ENCODE measurements at regions not wholly inside any gene's neighbourhood (a gene's known extent, or its start where the extent isn't known, plus 50 kb on each side); places are given as distances from the start of the nearest gene placed in this dataset.
A peak's percentile ranks its signal among the peaks of the same experiment; 100 is the strongest.

GRCh38 chr2:220053919-220054318 is 426.5 kb downstream of the SLC4A3 start:
- no peaks in the 10 kb centered on the region for H3K4me1 ChIP-seq
- H3K27me3 ChIP-seq, result peaks cover 0 to 3% (median 0%) of the 10 kb centered on the region in 4 donors
- H3K27ac ChIP-seq, result no peak overlapping the region
- TF ChIP-seq CTCF (IDR thresholded peaks at IDR 0.05), result peak in 4 of 6 experiments; percentile 18 to 84 (median 34)
- TF ChIP-seq POLR2A (IDR thresholded peaks at IDR 0.05), result no peak
- no peak for DNase-seq
- H3K36me3 ChIP-seq, result no peaks in the 10 kb centered on the region
- no peak overlapping the region for H3K4me3 ChIP-seq
- intact Hi-C loops (cut with DNase I), result no loop called here
- H3K9me3 ChIP-seq, result peaks cover 0 to 7% (median 4%) of the 10 kb centered on the region in 3 donors

- no peak for TF ChIP-seq POLR2A (IDR thresholded peaks at IDR 0.05)
- no peak for TF ChIP-seq CTCF (IDR thresholded peaks at IDR 0.05)
- no peaks in the 10 kb centered on the region for H3K4me1 ChIP-seq
- WGBS, 2 donors, result 65 to 87% methylated on average over 3 of the region's 3 CpGs
- no peak overlapping the region for H3K27ac ChIP-seq
- H3K36me3 ChIP-seq, result no peaks in the 10 kb centered on the region
- no peak for DNase-seq
- peaks cover 0 to 3% (median 0%) of the 10 kb centered on the region in 4 donors for H3K27me3 ChIP-seq
- no peak overlapping the region for H3K4me3 ChIP-seq
- H3K9me3 ChIP-seq, result peaks cover 0 to 7% (median 4%) of the 10 kb centered on the region in 3 donors
- intact Hi-C loops (cut with DNase I), result no loop called here
These were observed 430.0 kb downstream of the SLC4A3 start for GRCh38 chr2:220057391-220057790.

GRCh38 chr2:220057916-220058315 is 430.5 kb downstream of the SLC4A3 start:
- TF ChIP-seq POLR2A (IDR thresholded peaks at IDR 0.05) (no peak), CTCF (IDR thresholded peaks at IDR 0.05) (no peak)
- intact Hi-C loops (cut with DNase I), result no loop called here
- Histone ChIP-seq H3K9me3 (peaks cover 0 to 7% (median 4%) of the 10 kb centered on the region in 3 donors), H3K27me3 (peaks cover 0 to 3% (median 0%) of the 10 kb centered on the region in 4 donors), H3K4me3 (no peak overlapping the region), H3K4me1 (no peaks in the 10 kb centered on the region), H3K27ac (no peak overlapping the region), H3K36me3 (no peaks in the 10 kb centered on the region)
- no peak for DNase-seq
- WGBS, 2 donors, result 81 to 83% methylated on average over 8 to 9 of the region's 9 CpGs

GRCh38 chr2:220064111-220065030 is 436.9 kb downstream of the SLC4A3 start:
- no peaks in the 10 kb centered on the region for H3K4me1 ChIP-seq
- no peak for DNase-seq
- no peaks in the 10 kb centered on the region for H3K9me3 ChIP-seq
- WGBS, 2 donors, result 50 to 57% methylated on average over 13 of the region's 13 CpGs
- H3K4me3 ChIP-seq, result no peak overlapping the region
- no peaks in the 10 kb centered on the region for H3K36me3 ChIP-seq
- peaks cover 0 to 6% (median 0%) of the 10 kb centered on the region in 4 donors for H3K27me3 ChIP-seq
- H3K27ac ChIP-seq, result no peak overlapping the region
- intact Hi-C loops (cut with DNase I), result no loop called here
- TF ChIP-seq POLR2A (IDR thresholded peaks at IDR 0.05) (no peak), CTCF (IDR thresholded peaks at IDR 0.05) (no peak)

GRCh38 chr2:220065581-220065980 is 438.2 kb downstream of the SLC4A3 start:
- Histone ChIP-seq H3K4me3 (no peak overlapping the region), H3K27ac (no peak overlapping the region), H3K36me3 (no peaks in the 10 kb centered on the region), H3K9me3 (no peaks in the 10 kb centered on the region), H3K4me1 (no peaks in the 10 kb centered on the region), H3K27me3 (peaks cover 0 to 6% (median 0%) of the 10 kb centered on the region in 4 donors)
- intact Hi-C loops (cut with DNase I), result no loop called here
- TF ChIP-seq POLR2A (IDR thresholded peaks at IDR 0.05), result no peak
- TF ChIP-seq CTCF (IDR thresholded peaks at IDR 0.05), result no peak
- WGBS, 2 donors, result 67 to 73% methylated on average over 2 of the region's 2 CpGs
- no peak for DNase-seq
